HEK293 (cell line): ENCODE measurements at regions not wholly inside any gene's neighbourhood (a gene's known extent, or its start where the extent isn't known, plus 50 kb on each side); places are given as distances from the start of the nearest gene placed in this dataset.

Experiments used
- CTCF ChIA-PET: fragments of 350-600 bp; formaldehyde crosslinking; extraction: SDS; loops from one replicate; lab custom pipeline; 2021; ENCODE audit warnings: antibody characterized with exemption; lab: Yijun Ruan, JAX
- POLR2A ChIA-PET: fragments of 300-600 bp; formaldehyde crosslinking; extraction: SDS; loops from one replicate; lab custom pipeline; 2020; ENCODE audit warnings: antibody characterized with exemption, inconsistent platforms; lab: Yijun Ruan, JAX
- H3K27ac ChIP-seq: fragments of 200-500 bp; sonication (Bioruptor generic); 2 replicates; pipeline ENCODE4 v1.5.1; 2014; ENCODE audit warnings: low read depth, low read length, control low read depth, inconsistent platforms; ENCODE audit errors: extremely low read depth
- H3K36me3 ChIP-seq, 2 experiments: fragments of 200-500 bp in 1 of 2; sonication (Bioruptor generic) in 1 of 2; 1 replicate in 1 of 2; 2 replicates in 1 of 2; pipeline ENCODE4 v1.5.1; 2014 to 2017; ENCODE audit warnings: inconsistent platforms in 2 of 2, low read length in 2 of 2; ENCODE audit not compliant: control insufficient read depth in 2 of 2, insufficient read depth in 1 of 2
- H3K4me1 ChIP-seq: fragments of 200-500 bp; sonication (Bioruptor generic); 2 replicates; pipeline ENCODE4 v1.5.1; 2014; ENCODE audit warnings: mild to moderate bottlenecking, low read length, inconsistent platforms; ENCODE audit not compliant: control insufficient read depth, insufficient read depth
- H3K4me3 ChIP-seq: 2 replicates; pipeline ENCODE4 v1.5.1; 2011; ENCODE audit warnings: low read depth, mild to moderate bottlenecking, control low read depth, low read length, moderate library complexity
- H3K9me3 ChIP-seq: fragments of 200-500 bp; sonication (Bioruptor generic); 2 replicates; pipeline ENCODE4 v1.5.1; 2014; ENCODE audit warnings: low read depth, low read length, inconsistent platforms; ENCODE audit not compliant: control insufficient read depth, insufficient read depth
- HOXD13 ChIP-seq: sonication (generic); formaldehyde crosslinking; IDR thresholded peaks from 2 replicates; pipeline ENCODE4 v1.8.0; 2022; ENCODE audit warnings: missing genetic modification reagents, borderline replicate concordance
- KLF1 ChIP-seq: fragments of 450-650 bp; formaldehyde crosslinking; IDR thresholded peaks from 2 replicates; pipeline ENCODE4 v1.5.1; 2016; ENCODE audit warnings: missing biosample characterization, missing genetic modification characterization
- MEIS1 ChIP-seq: sonication (generic); formaldehyde crosslinking; IDR thresholded peaks from 2 replicates; pipeline ENCODE4 v1.8.1; 2022; ENCODE audit warnings: missing genetic modification reagents, mild to moderate bottlenecking, borderline replicate concordance
- PRDM1 ChIP-seq: fragments of 450-650 bp; formaldehyde crosslinking; IDR thresholded peaks from 2 replicates; pipeline ENCODE4; 2016; ENCODE audit warnings: missing biosample characterization, missing genetic modification characterization
- PRDM4 ChIP-seq: fragments of 450-650 bp; formaldehyde crosslinking; IDR thresholded peaks from 2 replicates; pipeline ENCODE4 v1.5.1; 2017; ENCODE audit warnings: missing biosample characterization, missing genetic modification characterization
- SCRT1 ChIP-seq: fragments of 450-650 bp; formaldehyde crosslinking; IDR thresholded peaks from 2 replicates; pipeline ENCODE4 v1.5.1; 2016; ENCODE audit warnings: missing biosample characterization, missing genetic modification characterization, borderline replicate concordance
- TCF7L2 ChIP-seq: IDR thresholded peaks from 2 replicates; pipeline ENCODE4 v1.6.1; 2011; ENCODE audit warnings: low read depth, mild to moderate bottlenecking, inconsistent platforms, low read length, moderate library complexity, borderline replicate concordance
- TRIM28 ChIP-seq: IDR thresholded peaks from 2 replicates; pipeline ENCODE4 v1.6.1; 2011; ENCODE audit warnings: low read length, control low read depth, borderline replicate concordance
- ZBTB6 ChIP-seq: fragments of 450-650 bp; formaldehyde crosslinking; IDR thresholded peaks from 2 replicates; pipeline ENCODE4 v1.5.1; 2017; ENCODE audit warnings: missing biosample characterization, missing genetic modification characterization
- ZBTB8A ChIP-seq: fragments of 450-650 bp; formaldehyde crosslinking; IDR thresholded peaks from 2 replicates; pipeline ENCODE4 v1.5.1; 2016; ENCODE audit warnings: missing biosample characterization, missing genetic modification characterization
- ZNF324 ChIP-seq: fragments of 450-650 bp; formaldehyde crosslinking; IDR thresholded peaks from 2 replicates; pipeline ENCODE4 v1.5.1; 2016; ENCODE audit warnings: missing biosample characterization, missing genetic modification characterization
- ZNF404 ChIP-seq: fragments of 450-650 bp; formaldehyde crosslinking; IDR thresholded peaks from 2 replicates; pipeline ENCODE4 v1.5.1; 2017; ENCODE audit warnings: missing biosample characterization, missing genetic modification characterization
- ZNF416 ChIP-seq: fragments of 450-650 bp; formaldehyde crosslinking; IDR thresholded peaks from 2 replicates; pipeline ENCODE4 v1.5.1; 2016; ENCODE audit warnings: missing biosample characterization, missing genetic modification characterization
- ZNF514 ChIP-seq: fragments of 450-650 bp; formaldehyde crosslinking; IDR thresholded peaks from 2 replicates; pipeline ENCODE4 v1.5.1; 2016; ENCODE audit warnings: missing biosample characterization, missing genetic modification characterization
- ZNF521 ChIP-seq: fragments of 450-650 bp; formaldehyde crosslinking; IDR thresholded peaks from 2 replicates; pipeline ENCODE4 v1.5.1; 2017; ENCODE audit warnings: missing biosample characterization, mild to moderate bottlenecking, missing genetic modification characterization
- ZNF530 ChIP-seq: fragments of 450-650 bp; formaldehyde crosslinking; IDR thresholded peaks from 2 replicates; pipeline ENCODE4 v1.5.1; 2016; ENCODE audit warnings: low read depth, missing biosample characterization, missing genetic modification characterization
- ZNF580 ChIP-seq: fragments of 450-650 bp; formaldehyde crosslinking; IDR thresholded peaks from 2 replicates; pipeline ENCODE4 v1.5.1; 2016; ENCODE audit warnings: missing biosample characterization, missing genetic modification characterization
- ZNF629 ChIP-seq: fragments of 450-650 bp; formaldehyde crosslinking; IDR thresholded peaks from 2 replicates; pipeline ENCODE4 v1.5.1; 2017; ENCODE audit warnings: missing biosample characterization, missing genetic modification characterization
- TF ChIP-seq, protein P1 (sequence below): fragments of 450-650 bp; formaldehyde crosslinking; IDR thresholded peaks from 2 replicates; pipeline ENCODE4 v1.5.1; 2016; ENCODE audit warnings: missing biosample characterization, missing genetic modification characterization, low read depth

GRCh38 chr11:109112821-109113280 is 309.1 kb upstream of the C11orf87 start (continued):
- TF ChIP-seq ZBTB6: no peak

DNA sequence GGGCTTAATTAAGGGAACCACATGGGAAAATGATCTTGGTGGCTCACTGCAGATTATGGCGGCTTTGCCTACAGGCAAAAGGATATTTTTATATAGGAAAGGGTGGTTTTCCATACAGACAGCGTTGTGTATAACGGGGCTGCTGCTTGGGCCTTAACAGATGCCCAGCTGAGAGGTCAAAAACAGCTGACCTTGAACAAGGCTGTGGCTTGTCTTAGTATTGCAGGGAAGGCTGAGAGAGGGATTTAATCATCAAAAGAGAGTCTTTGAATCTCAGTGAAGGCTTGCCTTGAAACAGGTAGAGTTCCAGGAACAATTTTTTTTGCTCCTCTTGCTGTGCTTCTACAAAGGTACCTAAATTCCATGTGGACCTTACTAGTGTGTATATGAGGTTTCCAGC is 301.6 kb upstream of the C11orf87 start:
- no peak for TF ChIP-seq MEIS1 (CRISPR knock-in tag)
- no peak for TF ChIP-seq KLF1 (tag by site-specific recombination)
- no peak for TF ChIP-seq TCF7L2
- no peak for TF ChIP-seq ZNF530 (tag by site-specific recombination)
- TF ChIP-seq ZBTB8A (tag by site-specific recombination): no peak
- no peak for TF ChIP-seq PRDM4 (tag by site-specific recombination)
- TF ChIP-seq HOXD13 (CRISPR knock-in tag): no peak
- no peak for TF ChIP-seq ZNF629 (tag by site-specific recombination)
- TF ChIP-seq ZBTB6: no peak
- no peak for TF ChIP-seq TRIM28
- TF ChIP-seq, protein P1, sequence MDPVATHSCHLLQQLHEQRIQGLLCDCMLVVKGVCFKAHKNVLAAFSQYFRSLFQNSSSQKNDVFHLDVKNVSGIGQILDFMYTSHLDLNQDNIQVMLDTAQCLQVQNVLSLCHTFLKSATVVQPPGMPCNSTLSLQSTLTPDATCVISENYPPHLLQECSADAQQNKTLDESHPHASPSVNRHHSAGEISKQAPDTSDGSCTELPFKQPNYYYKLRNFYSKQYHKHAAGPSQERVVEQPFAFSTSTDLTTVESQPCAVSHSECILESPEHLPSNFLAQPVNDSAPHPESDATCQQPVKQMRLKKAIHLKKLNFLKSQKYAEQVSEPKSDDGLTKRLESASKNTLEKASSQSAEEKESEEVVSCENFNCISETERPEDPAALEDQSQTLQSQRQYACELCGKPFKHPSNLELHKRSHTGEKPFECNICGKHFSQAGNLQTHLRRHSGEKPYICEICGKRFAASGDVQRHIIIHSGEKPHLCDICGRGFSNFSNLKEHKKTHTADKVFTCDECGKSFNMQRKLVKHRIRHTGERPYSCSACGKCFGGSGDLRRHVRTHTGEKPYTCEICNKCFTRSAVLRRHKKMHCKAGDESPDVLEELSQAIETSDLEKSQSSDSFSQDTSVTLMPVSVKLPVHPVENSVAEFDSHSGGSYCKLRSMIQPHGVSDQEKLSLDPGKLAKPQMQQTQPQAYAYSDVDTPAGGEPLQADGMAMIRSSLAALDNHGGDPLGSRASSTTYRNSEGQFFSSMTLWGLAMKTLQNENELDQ (tag by site-specific recombination): no peak
- TF ChIP-seq SCRT1: no peak
- no peak for TF ChIP-seq ZNF580
- TF ChIP-seq ZNF521 (tag by site-specific recombination): no peak
- no peak for TF ChIP-seq PRDM1
- no peak for TF ChIP-seq ZNF324 (tag by site-specific recombination)
- no peak for TF ChIP-seq ZNF416 (tag by site-specific recombination)
- no peak for TF ChIP-seq ZNF404 (tag by site-specific recombination)
- no peak for TF ChIP-seq ZNF514
- Histone ChIP-seq H3K4me1 (no peaks in the 10 kb centered on the region), H3K4me3 (no peak overlapping the region), H3K9me3 (no peaks in the 10 kb centered on the region), H3K36me3 (no peaks in the 10 kb centered on the region), H3K27ac (no peak overlapping the region)
- CTCF ChIA-PET: no interaction called here
- POLR2A ChIA-PET: no interaction called here
